ENCODE measurements at regions not wholly inside any gene's neighbourhood (a gene's known extent, or its start where the extent isn't known, plus 50 kb on each side); places are given as distances from the start of the nearest gene placed in this dataset.
"Not testable (repeated sequence)": the region's sequence is repeated elsewhere in the genome, so short reads cannot be mapped to it uniquely, and the experiment has no call there.

DNA sequence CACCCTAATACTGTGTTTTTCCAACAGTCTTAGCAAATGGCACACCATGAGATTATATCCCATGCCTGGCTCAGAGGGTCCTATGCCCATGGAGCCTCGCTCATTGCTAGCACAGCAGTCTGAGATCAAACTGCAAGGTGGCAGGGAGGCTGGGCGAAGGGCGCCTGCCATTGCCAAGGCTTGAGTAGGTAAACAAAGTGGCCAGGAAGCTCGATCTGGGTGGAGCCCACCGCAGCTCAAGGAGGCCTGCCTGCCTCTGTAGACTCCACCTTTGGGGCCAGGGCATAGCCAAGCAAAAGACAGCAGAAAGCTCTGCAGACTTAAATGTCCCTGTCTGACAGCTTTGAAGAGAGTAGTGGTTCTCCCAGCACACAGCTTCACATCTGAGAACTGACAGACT, 188.2 kb upstream of the ADGRL3 start:
- H3K27me3 ChIP-seq (ENCODE audit: control insufficient read depth, insufficient read depth, low read length, poor library complexity, severe bottlenecking); H3K4me1 ChIP-seq (ENCODE audit: control insufficient read depth, insufficient read depth, low read length); H3K27ac ChIP-seq (ENCODE audit: insufficient read depth, low read depth, low read length, poor library complexity, severe bottlenecking); H3K4me3 ChIP-seq (ENCODE audit: insufficient read depth, low read depth, low read length); H3K9me3 ChIP-seq (ENCODE audit: control insufficient read depth, low read length); H3K36me3 ChIP-seq (ENCODE audit: control insufficient read depth, insufficient read depth, low read length): not testable (repeated sequence)
- 93% methylated on average over 5 of the region's 5 CpGs for WGBS, 2 experiments

- Histone ChIP-seq H3K4me3 (ENCODE audit: insufficient read depth, low read depth, low read length) (no peak overlapping the region), H3K36me3 (ENCODE audit: control insufficient read depth, insufficient read depth, low read length) (no peaks in the 10 kb centered on the region), H3K27ac (ENCODE audit: insufficient read depth, low read depth, low read length, poor library complexity, severe bottlenecking) (no peak overlapping the region), H3K4me1 (ENCODE audit: control insufficient read depth, insufficient read depth, low read length) (no peaks in the 10 kb centered on the region), H3K9me3 (ENCODE audit: control insufficient read depth, low read length) (no peaks in the 10 kb centered on the region), H3K27me3 (ENCODE audit: control insufficient read depth, insufficient read depth, low read length, poor library complexity, severe bottlenecking) (no peaks in the 10 kb centered on the region)
- 100% methylated on average over 1 to 2 of the region's 2 CpGs for WGBS, 2 experiments
Measured at GRCh38 chr4:61024610-61025009, 175.5 kb upstream of the ADGRL3 start.

DNA sequence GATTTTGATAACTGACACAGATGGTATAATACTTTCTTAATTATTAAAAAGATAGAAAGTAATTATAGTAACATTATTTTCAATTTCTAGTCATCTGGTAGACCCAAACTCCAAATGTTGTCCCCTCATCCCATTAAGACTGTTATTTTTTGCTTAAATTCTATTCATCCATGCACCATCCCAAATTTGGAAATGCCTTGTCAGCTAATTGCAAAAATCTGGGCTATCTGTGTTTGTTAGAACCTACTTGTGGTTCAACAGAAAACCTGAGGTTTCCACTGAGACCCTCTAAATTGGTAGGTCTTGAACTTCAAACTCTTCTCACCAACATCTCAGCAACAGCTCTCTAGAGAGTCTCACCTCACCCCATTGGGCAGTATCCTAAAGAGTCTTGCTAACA, 172.2 kb upstream of the ADGRL3 start:
- Histone ChIP-seq H3K4me1 (ENCODE audit: control insufficient read depth, insufficient read depth, low read length) (no peaks in the 10 kb centered on the region), H3K9me3 (ENCODE audit: control insufficient read depth, low read length) (no peaks in the 10 kb centered on the region), H3K4me3 (ENCODE audit: insufficient read depth, low read depth, low read length) (no peak overlapping the region), H3K27me3 (ENCODE audit: control insufficient read depth, insufficient read depth, low read length, poor library complexity, severe bottlenecking) (no peaks in the 10 kb centered on the region), H3K36me3 (ENCODE audit: control insufficient read depth, insufficient read depth, low read length) (no peaks in the 10 kb centered on the region), H3K27ac (ENCODE audit: insufficient read depth, low read depth, low read length, poor library complexity, severe bottlenecking) (no peak overlapping the region)

- WGBS, 2 experiments = 86 to 95% methylated on average over 2 to 3 of the region's 4 CpGs
- H3K36me3 ChIP-seq (ENCODE audit: control insufficient read depth, insufficient read depth, low read length) = no peaks in the 10 kb centered on the region
- H3K27ac ChIP-seq (ENCODE audit: insufficient read depth, low read depth, low read length, poor library complexity, severe bottlenecking) = no peak overlapping the region
- no peak overlapping the region for H3K4me3 ChIP-seq (ENCODE audit: insufficient read depth, low read depth, low read length)
- no peaks in the 10 kb centered on the region for H3K4me1 ChIP-seq (ENCODE audit: control insufficient read depth, insufficient read depth, low read length)
- no peaks in the 10 kb centered on the region for H3K27me3 ChIP-seq (ENCODE audit: control insufficient read depth, insufficient read depth, low read length, poor library complexity, severe bottlenecking)
- H3K9me3 ChIP-seq (ENCODE audit: control insufficient read depth, low read length) = no peaks in the 10 kb centered on the region
Measured at GRCh38 chr4:61036071-61036684, 163.9 kb upstream of the ADGRL3 start.

DNA sequence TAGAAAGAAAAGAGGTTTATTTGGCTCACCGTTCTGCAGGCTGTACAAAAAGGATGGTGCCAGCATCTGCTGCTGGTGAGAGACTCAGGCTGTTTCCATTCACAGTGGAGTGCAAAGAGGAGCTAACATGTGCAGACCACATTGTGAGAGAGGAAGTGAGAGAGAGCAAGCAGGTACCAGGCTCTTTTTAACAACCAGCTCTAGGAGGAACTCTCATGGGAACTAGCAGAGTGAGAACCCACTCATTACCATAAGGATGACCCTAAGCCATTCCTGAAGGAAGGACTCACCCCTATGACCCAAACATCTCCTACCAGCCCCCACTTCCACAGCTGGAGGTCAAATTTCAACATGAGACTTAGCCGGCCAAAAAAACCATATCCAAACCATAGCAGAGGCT, 158.6 kb upstream of the ADGRL3 start:
- 54 to 78% methylated on average over 2 of the region's 2 CpGs for WGBS, 2 experiments
- Histone ChIP-seq H3K36me3 (ENCODE audit: control insufficient read depth, insufficient read depth, low read length) (no peaks in the 10 kb centered on the region), H3K4me3 (ENCODE audit: insufficient read depth, low read depth, low read length) (no peak overlapping the region), H3K9me3 (ENCODE audit: control insufficient read depth, low read length) (no peaks in the 10 kb centered on the region), H3K4me1 (ENCODE audit: control insufficient read depth, insufficient read depth, low read length) (no peaks in the 10 kb centered on the region), H3K27me3 (ENCODE audit: control insufficient read depth, insufficient read depth, low read length, poor library complexity, severe bottlenecking) (no peaks in the 10 kb centered on the region), H3K27ac (ENCODE audit: insufficient read depth, low read depth, low read length, poor library complexity, severe bottlenecking) (no peak overlapping the region)

- Histone ChIP-seq H3K36me3 (ENCODE audit: control insufficient read depth, insufficient read depth, low read length) (no peaks in the 10 kb centered on the region), H3K9me3 (ENCODE audit: control insufficient read depth, low read length) (no peaks in the 10 kb centered on the region), H3K4me3 (ENCODE audit: insufficient read depth, low read depth, low read length) (no peak overlapping the region), H3K27me3 (ENCODE audit: control insufficient read depth, insufficient read depth, low read length, poor library complexity, severe bottlenecking) (no peaks in the 10 kb centered on the region), H3K27ac (ENCODE audit: insufficient read depth, low read depth, low read length, poor library complexity, severe bottlenecking) (no peak overlapping the region), H3K4me1 (ENCODE audit: control insufficient read depth, insufficient read depth, low read length) (no peaks in the 10 kb centered on the region)
- 97 to 100% methylated on average over 1 of the region's 1 CpG for WGBS, 2 experiments
Measured at GRCh38 chr4:61044837-61045236, 155.3 kb upstream of the ADGRL3 start.

GRCh38 chr4:61049018-61049417, 151.1 kb upstream of the ADGRL3 start:
- H3K9me3 ChIP-seq (ENCODE audit: control insufficient read depth, low read length) = no peaks in the 10 kb centered on the region
- H3K27me3 ChIP-seq (ENCODE audit: control insufficient read depth, insufficient read depth, low read length, poor library complexity, severe bottlenecking) = no peaks in the 10 kb centered on the region
- H3K36me3 ChIP-seq (ENCODE audit: control insufficient read depth, insufficient read depth, low read length) = no peaks in the 10 kb centered on the region
- H3K4me1 ChIP-seq (ENCODE audit: control insufficient read depth, insufficient read depth, low read length) = no peaks in the 10 kb centered on the region
- no peak overlapping the region for H3K4me3 ChIP-seq (ENCODE audit: insufficient read depth, low read depth, low read length)
- no peak overlapping the region for H3K27ac ChIP-seq (ENCODE audit: insufficient read depth, low read depth, low read length, poor library complexity, severe bottlenecking)

- H3K36me3 ChIP-seq (ENCODE audit: control insufficient read depth, insufficient read depth, low read length) = no peaks in the 10 kb centered on the region
- H3K27ac ChIP-seq (ENCODE audit: insufficient read depth, low read depth, low read length, poor library complexity, severe bottlenecking) = no peak overlapping the region
- 92 to 95% methylated on average over 3 of the region's 3 CpGs for WGBS, 2 experiments
- H3K27me3 ChIP-seq (ENCODE audit: control insufficient read depth, insufficient read depth, low read length, poor library complexity, severe bottlenecking) = no peaks in the 10 kb centered on the region
- no peaks in the 10 kb centered on the region for H3K9me3 ChIP-seq (ENCODE audit: control insufficient read depth, low read length)
- H3K4me3 ChIP-seq (ENCODE audit: insufficient read depth, low read depth, low read length) = no peak overlapping the region
- no peaks in the 10 kb centered on the region for H3K4me1 ChIP-seq (ENCODE audit: control insufficient read depth, insufficient read depth, low read length)
Measured at GRCh38 chr4:61067381-61067780, 132.7 kb upstream of the ADGRL3 start.

DNA sequence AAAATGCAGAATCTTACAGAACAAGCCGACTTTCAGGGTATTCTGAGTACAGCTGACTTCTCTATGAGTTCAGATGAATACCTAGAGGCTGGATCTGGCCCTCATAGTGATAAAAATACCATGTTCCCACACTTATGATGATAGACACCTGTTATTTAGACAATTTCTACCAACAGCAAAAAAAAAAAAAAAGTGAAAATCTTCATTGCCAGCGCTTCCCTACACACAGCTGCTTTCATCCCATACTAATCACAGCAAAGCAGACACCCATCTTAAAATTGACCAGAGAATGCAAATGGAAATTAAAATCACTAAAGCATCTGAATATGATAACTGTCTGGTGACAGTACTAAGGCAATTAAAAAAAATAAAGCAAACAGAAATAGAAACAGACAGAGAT, 132.1 kb upstream of the ADGRL3 start:
- Histone ChIP-seq H3K4me3 (ENCODE audit: insufficient read depth, low read depth, low read length) (no peak overlapping the region), H3K9me3 (ENCODE audit: control insufficient read depth, low read length) (no peaks in the 10 kb centered on the region), H3K27ac (ENCODE audit: insufficient read depth, low read depth, low read length, poor library complexity, severe bottlenecking) (no peak overlapping the region), H3K4me1 (ENCODE audit: control insufficient read depth, insufficient read depth, low read length) (no peaks in the 10 kb centered on the region), H3K27me3 (ENCODE audit: control insufficient read depth, insufficient read depth, low read length, poor library complexity, severe bottlenecking) (no peaks in the 10 kb centered on the region), H3K36me3 (ENCODE audit: control insufficient read depth, insufficient read depth, low read length) (no peaks in the 10 kb centered on the region)
- WGBS, 2 experiments = 94 to 96% methylated on average over 2 of the region's 2 CpGs

DNA sequence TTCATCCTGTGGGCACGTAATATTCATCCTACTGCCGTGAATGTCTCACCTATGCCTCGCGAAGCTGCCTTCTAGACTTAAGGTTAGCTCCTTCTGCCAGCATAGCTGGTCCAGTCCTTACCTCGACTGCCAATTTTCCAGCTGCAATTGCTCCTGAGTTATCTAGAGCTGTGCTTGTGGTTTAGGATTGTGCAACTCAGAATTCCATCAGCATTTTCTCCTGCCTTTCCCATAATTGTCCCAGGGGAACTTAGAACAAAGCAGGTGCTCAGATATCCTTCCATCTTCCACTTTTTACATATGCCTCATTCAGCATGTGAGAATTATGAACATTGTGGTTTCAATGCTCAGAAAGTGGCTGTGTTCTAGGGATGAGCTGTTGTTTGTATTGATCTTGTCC, 131.4 kb upstream of the ADGRL3 start:
- 93 to 95% methylated on average over 5 of the region's 5 CpGs for WGBS, 2 experiments
- Histone ChIP-seq H3K27me3 (ENCODE audit: control insufficient read depth, insufficient read depth, low read length, poor library complexity, severe bottlenecking) (no peaks in the 10 kb centered on the region), H3K4me3 (ENCODE audit: insufficient read depth, low read depth, low read length) (no peak overlapping the region), H3K4me1 (ENCODE audit: control insufficient read depth, insufficient read depth, low read length) (no peaks in the 10 kb centered on the region), H3K36me3 (ENCODE audit: control insufficient read depth, insufficient read depth, low read length) (no peaks in the 10 kb centered on the region), H3K9me3 (ENCODE audit: control insufficient read depth, low read length) (no peaks in the 10 kb centered on the region), H3K27ac (ENCODE audit: insufficient read depth, low read depth, low read length, poor library complexity, severe bottlenecking) (no peak overlapping the region)

DNA sequence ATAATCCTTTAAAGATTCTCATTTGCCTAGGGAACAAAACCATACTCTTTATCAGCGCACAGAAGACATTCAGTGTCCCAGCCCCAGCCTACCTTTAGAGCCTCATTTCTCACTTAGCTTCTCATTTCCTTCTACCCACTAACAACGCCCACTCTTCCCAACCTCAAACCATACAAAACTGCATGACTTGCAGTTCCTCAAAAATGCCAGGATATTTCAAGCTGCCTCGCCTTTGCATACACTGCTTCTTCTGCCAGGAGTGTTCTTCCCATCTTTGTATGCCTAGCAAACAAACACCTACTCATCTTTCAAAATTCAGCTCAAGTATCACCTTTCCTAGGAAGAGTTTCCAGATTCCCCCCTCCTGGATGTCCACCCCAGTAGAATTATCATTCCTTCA, 129.9 kb upstream of the ADGRL3 start:
- Histone ChIP-seq H3K9me3 (ENCODE audit: control insufficient read depth, low read length) (no peaks in the 10 kb centered on the region), H3K27ac (ENCODE audit: insufficient read depth, low read depth, low read length, poor library complexity, severe bottlenecking) (no peak overlapping the region), H3K36me3 (ENCODE audit: control insufficient read depth, insufficient read depth, low read length) (no peaks in the 10 kb centered on the region), H3K4me3 (ENCODE audit: insufficient read depth, low read depth, low read length) (no peak overlapping the region), H3K27me3 (ENCODE audit: control insufficient read depth, insufficient read depth, low read length, poor library complexity, severe bottlenecking) (no peaks in the 10 kb centered on the region), H3K4me1 (ENCODE audit: control insufficient read depth, insufficient read depth, low read length) (no peaks in the 10 kb centered on the region)
- 92% methylated on average over 3 of the region's 3 CpGs for WGBS, 2 experiments

All from ectodermal cell (in vitro differentiated cells).